Activated naive CD4-positive, alpha-beta T cell treated with Interleukin-2 at 50 U/mL for 16 hours (primary cell): ENCODE measurements at regions not wholly inside any gene's neighbourhood (a gene's known extent, or its start where the extent isn't known, plus 50 kb on each side); places are given as distances from the start of the nearest gene placed in this dataset.
"Not testable (repeated sequence)": the region's sequence is repeated elsewhere in the genome, so short reads cannot be mapped to it uniquely, and the experiment has no call there.

Source experiments
- DNase-seq: peaks from one replicate; pipeline ENCODE4 v3.0.0-alpha.2; 2020

GRCh38 chr5:1997640-1998347 lies 115.1 kb upstream of the IRX4 start:
- no peak for DNase-seq

DNA sequence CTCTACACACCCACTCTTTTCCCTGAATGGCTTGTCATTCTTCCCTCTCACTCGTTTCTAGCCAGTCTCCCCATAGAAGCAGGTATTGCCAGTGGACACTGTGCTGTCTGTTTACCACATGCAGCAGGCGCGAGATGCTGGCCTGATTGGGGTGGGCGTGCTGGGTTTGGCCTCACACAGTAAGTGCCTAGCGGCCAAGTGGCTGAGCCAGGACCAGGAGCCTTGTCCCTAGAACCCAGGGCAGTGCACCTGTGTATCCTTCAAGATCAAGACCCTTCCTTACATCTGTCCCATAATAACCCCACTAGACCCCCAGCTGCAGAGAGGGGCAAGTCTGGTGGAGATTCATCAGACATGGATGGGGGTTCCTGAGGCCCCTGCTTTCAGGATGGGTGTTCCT lies 112.8 kb upstream of the IRX4 start:
- DNase-seq: no peak

- no peak for DNase-seq
Measured at GRCh38 chr5:1987471-1987870, 104.7 kb upstream of the IRX4 start.

DNA sequence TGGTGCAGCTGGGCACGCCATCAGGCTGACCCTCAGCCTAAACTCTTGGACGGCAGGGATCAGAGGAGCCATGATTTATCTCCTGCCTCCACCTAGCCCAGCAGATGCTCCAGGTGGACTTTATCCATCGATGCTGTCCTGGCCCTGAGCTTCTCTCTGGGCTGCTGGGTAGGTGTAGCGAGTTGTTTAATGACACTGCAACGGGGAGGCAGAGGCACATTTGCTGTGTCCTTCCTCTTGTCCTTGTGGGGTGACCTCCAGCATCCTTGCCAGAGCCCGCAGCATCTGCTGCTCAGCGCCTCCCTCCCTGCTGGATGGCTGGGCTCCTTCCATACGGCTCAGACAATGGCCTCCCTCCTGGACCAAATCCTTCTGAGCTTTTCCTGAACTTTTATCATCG lies 103.1 kb upstream of the IRX4 start:
- no peak for DNase-seq

- no peak for DNase-seq
Measured at GRCh38 chr5:1983919-1984695, 101.4 kb upstream of the IRX4 start.

- DNase-seq: no peak
Measured at GRCh38 chr5:1983401-1983800, 100.7 kb upstream of the IRX4 start.

DNA sequence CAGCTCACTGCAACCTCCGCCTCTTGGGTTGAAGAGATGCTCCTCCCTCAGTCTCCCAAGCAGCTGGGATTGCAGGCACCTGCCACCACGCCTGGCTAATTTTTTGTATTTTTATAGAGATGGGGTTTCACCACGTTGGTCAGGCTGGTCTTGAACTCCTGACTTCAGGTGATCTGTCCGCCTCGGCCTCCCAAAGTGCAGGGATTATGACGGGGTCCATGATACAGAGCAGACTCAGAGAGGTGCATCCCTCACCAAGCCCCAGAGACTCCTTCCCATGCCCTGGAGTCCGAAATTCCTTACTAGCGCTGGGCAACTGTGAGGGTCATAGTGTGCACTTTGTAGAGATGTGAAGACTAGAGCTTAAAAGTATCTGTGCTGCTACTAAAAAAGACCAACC lies 99.8 kb upstream of the IRX4 start:
- not testable (repeated sequence) for DNase-seq

GRCh38 chr5:1975898-1976765 lies 93.4 kb upstream of the IRX4 start:
- no peak for DNase-seq

- no peak for DNase-seq
Measured at GRCh38 chr5:1975406-1975715, 92.6 kb upstream of the IRX4 start.

GRCh38 chr5:1974501-1975405 lies 92.0 kb upstream of the IRX4 start:
- no peak for DNase-seq

- no peak for DNase-seq
Measured at GRCh38 chr5:1974081-1974480, 91.4 kb upstream of the IRX4 start.

GRCh38 chr5:1973391-1974013 lies 90.8 kb upstream of the IRX4 start:
- DNase-seq: no peak

GRCh38 chr5:1971944-1972343 lies 89.2 kb upstream of the IRX4 start:
- DNase-seq: no peak

- no peak for DNase-seq
Measured at GRCh38 chr5:1967736-1968135, 85.0 kb upstream of the IRX4 start.

- DNase-seq: no peak
Measured at GRCh38 chr5:1966461-1966860, 83.7 kb upstream of the IRX4 start.

DNA sequence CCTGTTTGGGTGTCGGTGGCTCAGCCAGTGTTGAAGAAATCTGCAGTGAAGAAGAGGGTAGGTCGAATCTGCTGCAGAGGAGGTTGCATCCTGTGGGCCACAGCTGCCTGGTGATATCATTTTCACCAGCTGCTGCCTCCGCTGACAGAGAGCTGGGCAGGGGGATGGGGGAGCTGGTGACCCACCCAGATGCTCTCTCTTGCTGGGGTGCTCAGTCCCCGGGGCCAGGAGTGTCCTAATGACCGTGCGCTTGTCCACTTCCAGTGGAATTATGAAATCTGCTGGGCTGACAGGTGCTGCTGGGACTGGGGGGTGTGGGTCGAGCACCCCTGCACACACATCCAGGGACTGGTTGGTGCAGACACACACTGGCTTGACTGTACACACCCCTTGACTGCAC lies 83.2 kb upstream of the IRX4 start:
- no peak for DNase-seq

GRCh38 chr5:1963941-1964451 lies 81.3 kb upstream of the IRX4 start:
- no peak for DNase-seq

DNA sequence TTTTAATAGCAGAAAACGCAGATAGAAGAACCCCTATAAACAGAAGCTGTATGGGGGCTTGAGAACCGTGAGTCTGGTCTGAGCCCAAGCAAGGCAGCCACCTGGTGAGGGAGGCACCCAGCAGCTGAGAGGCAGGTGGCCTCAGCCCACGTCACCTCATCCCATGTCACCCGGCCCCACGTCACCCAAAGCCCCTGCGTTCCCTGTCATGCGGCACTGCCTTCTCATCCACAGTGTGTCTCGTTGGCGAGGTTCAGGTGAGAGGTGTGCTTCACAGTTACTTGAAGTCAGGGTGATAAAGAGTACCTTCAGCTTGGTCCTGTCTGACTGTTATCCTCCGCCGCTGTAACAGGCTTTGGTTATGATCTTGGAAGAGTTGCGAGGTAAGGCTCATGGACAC lies 80.6 kb upstream of the IRX4 start:
- DNase-seq: no peak

- no peak for DNase-seq
Measured at GRCh38 chr5:1962619-1963355, 80.1 kb upstream of the IRX4 start.

DNA sequence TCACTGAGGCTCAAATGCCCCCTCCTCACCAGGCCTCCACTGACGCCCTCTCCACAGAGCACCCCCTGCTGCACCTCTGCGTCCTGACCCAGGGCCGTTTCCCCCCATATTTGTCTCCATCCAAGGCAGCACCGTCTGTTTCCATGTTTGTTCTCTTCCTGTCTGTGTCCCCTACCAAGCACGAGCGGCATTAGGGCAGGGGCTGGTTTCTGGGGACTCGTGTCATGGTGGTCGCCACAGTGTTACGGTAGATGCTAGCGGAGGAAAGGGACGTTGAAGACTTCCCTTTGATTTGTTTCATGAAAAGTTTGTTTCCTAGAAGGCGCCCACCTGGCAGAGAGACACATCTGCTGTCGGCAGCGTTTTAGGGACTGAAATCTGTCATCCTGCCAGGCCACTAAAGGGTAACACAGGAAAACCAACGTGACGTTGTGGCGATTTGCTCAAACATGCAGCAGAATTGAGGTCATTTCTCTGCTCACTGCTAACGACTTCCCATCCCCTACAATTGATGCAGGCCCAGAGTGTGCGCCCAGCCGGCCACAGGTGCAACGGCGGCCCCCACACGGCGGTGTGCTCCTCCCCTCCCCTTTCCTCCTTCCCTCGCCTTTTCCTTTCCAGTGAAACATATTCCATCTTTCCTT lies 79.3 kb upstream of the IRX4 start:
- DNase-seq: no peak
